ENCODE measurements at regions not wholly inside any gene's neighbourhood (a gene's known extent, or its start where the extent isn't known, plus 50 kb on each side); places are given as distances from the start of the nearest gene placed in this dataset.

GRCh38 chr13:74017301-74018061 lies 116.7 kb downstream of the KLF12 start:
- no peak for DNase-seq (ENCODE audit: low spot score)
- TF ChIP-seq, protein P1, sequence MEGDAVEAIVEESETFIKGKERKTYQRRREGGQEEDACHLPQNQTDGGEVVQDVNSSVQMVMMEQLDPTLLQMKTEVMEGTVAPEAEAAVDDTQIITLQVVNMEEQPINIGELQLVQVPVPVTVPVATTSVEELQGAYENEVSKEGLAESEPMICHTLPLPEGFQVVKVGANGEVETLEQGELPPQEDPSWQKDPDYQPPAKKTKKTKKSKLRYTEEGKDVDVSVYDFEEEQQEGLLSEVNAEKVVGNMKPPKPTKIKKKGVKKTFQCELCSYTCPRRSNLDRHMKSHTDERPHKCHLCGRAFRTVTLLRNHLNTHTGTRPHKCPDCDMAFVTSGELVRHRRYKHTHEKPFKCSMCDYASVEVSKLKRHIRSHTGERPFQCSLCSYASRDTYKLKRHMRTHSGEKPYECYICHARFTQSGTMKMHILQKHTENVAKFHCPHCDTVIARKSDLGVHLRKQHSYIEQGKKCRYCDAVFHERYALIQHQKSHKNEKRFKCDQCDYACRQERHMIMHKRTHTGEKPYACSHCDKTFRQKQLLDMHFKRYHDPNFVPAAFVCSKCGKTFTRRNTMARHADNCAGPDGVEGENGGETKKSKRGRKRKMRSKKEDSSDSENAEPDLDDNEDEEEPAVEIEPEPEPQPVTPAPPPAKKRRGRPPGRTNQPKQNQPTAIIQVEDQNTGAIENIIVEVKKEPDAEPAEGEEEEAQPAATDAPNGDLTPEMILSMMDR (IDR thresholded peaks at IDR 0.05; ENCODE audit: extremely low read depth, insufficient read depth, missing control alignments), result no peak
- in situ Hi-C loops (cut with MboI; ENCODE audit: low pct_unique_long_range_greater_than_20kb, low sequenced_read_pairs, unreplicated experiment), result no loop called here

GRCh38 chr13:74015137-74015536 lies 119.1 kb downstream of the KLF12 start:
- TF ChIP-seq, protein P1 (IDR thresholded peaks at IDR 0.05; ENCODE audit: extremely low read depth, insufficient read depth, missing control alignments), result no peak
- DNase-seq (ENCODE audit: low spot score), result no peak

GRCh38 chr13:74009100-74009668 lies 125.0 kb downstream of the KLF12 start:
- in situ Hi-C loops (cut with MboI; ENCODE audit: low pct_unique_long_range_greater_than_20kb, low sequenced_read_pairs, unreplicated experiment), result no loop called here
- TF ChIP-seq, protein P1 (IDR thresholded peaks at IDR 0.05; ENCODE audit: extremely low read depth, insufficient read depth, missing control alignments), result no peak
- DNase-seq (ENCODE audit: low spot score), result no peak

More at GRCh38 chr13:74015137-74015536, 119.1 kb downstream of the KLF12 start:
- in situ Hi-C loops (cut with MboI; ENCODE audit: low pct_unique_long_range_greater_than_20kb, low sequenced_read_pairs, unreplicated experiment), result no loop called here

GRCh38 chr13:74006666-74007065 lies 127.5 kb downstream of the KLF12 start:
- in situ Hi-C loops (cut with MboI; ENCODE audit: low pct_unique_long_range_greater_than_20kb, low sequenced_read_pairs, unreplicated experiment), result no loop called here
- TF ChIP-seq, protein P1 (IDR thresholded peaks at IDR 0.05; ENCODE audit: extremely low read depth, insufficient read depth, missing control alignments), result no peak
- no peak for DNase-seq (ENCODE audit: low spot score)

DNA sequence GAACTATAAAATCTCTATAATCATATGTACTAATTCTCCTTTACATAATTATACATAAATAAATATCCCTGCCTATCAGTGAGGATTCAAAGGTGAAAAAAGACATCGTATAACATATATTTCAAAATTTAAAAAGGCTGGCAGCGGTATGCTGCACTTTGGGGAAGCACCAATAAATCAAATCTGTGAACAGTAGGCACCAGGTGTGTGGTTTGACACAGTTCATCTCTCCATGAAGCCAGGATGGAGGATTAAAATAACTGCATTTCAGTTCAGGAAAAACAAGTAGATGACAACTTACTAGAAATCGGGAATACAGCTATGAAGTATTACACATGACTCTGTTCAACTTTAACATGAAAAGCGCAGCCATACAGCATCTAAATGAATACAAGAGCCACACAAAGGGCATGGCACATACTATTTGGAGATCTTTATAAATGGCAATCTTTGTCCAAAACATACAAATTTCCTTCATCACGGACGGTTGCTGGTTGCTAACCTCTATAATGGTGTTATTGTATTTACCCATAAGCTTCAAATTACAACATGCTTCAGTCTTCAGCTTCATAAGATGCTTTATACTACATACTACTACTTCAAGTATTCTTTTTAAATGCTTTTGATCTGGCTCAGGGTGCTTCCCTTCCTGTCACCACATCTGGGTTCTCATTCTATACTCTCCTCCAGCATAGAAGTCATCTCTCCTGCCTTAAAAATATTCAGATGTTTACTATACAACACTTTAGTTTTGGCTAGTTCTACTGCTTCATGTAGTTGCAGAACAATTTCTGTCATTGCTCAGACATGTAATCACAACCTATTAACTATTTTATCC lies 128.7 kb downstream of the KLF12 start:
- TF ChIP-seq, protein P1 (IDR thresholded peaks at IDR 0.05; ENCODE audit: extremely low read depth, insufficient read depth, missing control alignments), result no peak
- in situ Hi-C loops (cut with MboI; ENCODE audit: low pct_unique_long_range_greater_than_20kb, low sequenced_read_pairs, unreplicated experiment), result no loop called here
- DNase-seq (ENCODE audit: low spot score), result no peak

DNA sequence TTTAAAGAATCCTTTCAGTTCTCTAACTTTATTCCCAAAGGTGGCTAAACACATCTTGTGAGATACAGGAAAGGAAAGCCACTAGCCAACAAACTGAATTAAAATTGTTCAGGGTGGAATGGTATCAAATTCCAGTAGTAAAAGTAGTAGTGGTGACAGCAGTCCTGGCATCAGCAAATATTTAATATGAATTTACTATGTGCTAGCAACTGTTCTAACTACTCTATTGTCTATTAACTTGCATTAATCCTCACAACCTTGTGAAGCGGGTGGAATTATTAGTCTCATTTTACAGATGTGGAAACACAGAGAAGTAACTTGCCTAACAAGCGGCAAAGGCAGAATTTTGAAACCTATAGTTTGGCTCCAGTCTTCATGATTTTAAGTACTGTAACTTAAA lies 130.1 kb downstream of the KLF12 start:
- DNase-seq (ENCODE audit: low spot score), result no peak
- TF ChIP-seq, protein P1 (IDR thresholded peaks at IDR 0.05; ENCODE audit: extremely low read depth, insufficient read depth, missing control alignments), result no peak
- in situ Hi-C loops (cut with MboI; ENCODE audit: low pct_unique_long_range_greater_than_20kb, low sequenced_read_pairs, unreplicated experiment), result no loop called here
